ENCODE measurements at regions not wholly inside any gene's neighbourhood (a gene's known extent, or its start where the extent isn't known, plus 50 kb on each side); places are given as distances from the start of the nearest gene placed in this dataset.
"Not testable (repeated sequence)": the region's sequence is repeated elsewhere in the genome, so short reads cannot be mapped to it uniquely, and the experiment has no call there.

- TF ChIP-seq CTCF (IDR thresholded peaks at IDR 0.05; ENCODE audit: borderline replicate concordance, extremely low read depth, low read length, poor library complexity, severe bottlenecking): peak; percentile 22
- not testable (repeated sequence) for TF ChIP-seq EZH2 (IDR thresholded peaks at IDR 0.05; ENCODE audit: borderline replicate concordance, low read depth, low read length, severe bottlenecking)
Observed at GRCh38 chr2:75834588-75834987, 123.9 kb upstream of the GCFC2 start.
